ENCODE measurements at regions not wholly inside any gene's neighbourhood (a gene's known extent, or its start where the extent isn't known, plus 50 kb on each side); places are given as distances from the start of the nearest gene placed in this dataset.
A peak's percentile ranks its signal among the peaks of the same experiment; 100 is the strongest.
"Not testable (repeated sequence)": the region's sequence is repeated elsewhere in the genome, so short reads cannot be mapped to it uniquely, and the experiment has no call there.

DNA sequence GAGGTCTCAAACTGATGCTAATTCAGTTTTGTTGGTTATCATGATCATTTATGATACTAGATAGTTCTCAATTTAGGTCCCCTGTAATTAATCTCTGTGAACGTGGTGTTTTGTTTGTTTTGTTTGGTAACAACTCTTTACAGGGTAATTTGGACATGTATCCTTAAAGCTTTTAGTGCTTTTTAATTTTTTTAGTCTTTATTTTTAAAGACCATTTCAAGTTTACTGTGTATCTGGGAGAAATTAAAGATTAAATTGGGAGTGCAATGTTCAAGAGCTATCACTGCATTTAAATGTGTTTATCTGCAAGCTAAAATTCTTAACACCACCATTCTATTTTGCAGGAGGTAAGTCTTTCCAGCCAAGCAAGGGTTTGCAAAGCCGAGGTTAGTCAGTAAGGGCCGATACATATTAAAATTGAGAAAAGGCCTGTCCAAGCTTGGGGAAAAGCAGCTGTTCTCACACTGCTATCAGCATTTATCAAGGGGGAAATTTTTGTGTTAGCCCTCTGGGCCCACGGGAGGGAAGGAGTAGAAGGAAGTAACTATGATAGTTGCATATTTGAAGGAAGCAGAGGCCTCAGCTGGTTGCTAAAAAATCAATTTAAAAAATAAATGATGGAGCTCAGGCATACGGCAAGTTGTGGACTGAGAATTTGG is 59.3 kb upstream of the ZNF217 start:
- no peak overlapping the region for H3K4me3 ChIP-seq
- TF ChIP-seq CTCF (IDR thresholded peaks at IDR 0.05): no peak
- H3K27ac ChIP-seq: peak overlapping the region in 1 of 2 donors; percentile 7
- no peak for DNase-seq (ENCODE audit: low spot score)

DNA sequence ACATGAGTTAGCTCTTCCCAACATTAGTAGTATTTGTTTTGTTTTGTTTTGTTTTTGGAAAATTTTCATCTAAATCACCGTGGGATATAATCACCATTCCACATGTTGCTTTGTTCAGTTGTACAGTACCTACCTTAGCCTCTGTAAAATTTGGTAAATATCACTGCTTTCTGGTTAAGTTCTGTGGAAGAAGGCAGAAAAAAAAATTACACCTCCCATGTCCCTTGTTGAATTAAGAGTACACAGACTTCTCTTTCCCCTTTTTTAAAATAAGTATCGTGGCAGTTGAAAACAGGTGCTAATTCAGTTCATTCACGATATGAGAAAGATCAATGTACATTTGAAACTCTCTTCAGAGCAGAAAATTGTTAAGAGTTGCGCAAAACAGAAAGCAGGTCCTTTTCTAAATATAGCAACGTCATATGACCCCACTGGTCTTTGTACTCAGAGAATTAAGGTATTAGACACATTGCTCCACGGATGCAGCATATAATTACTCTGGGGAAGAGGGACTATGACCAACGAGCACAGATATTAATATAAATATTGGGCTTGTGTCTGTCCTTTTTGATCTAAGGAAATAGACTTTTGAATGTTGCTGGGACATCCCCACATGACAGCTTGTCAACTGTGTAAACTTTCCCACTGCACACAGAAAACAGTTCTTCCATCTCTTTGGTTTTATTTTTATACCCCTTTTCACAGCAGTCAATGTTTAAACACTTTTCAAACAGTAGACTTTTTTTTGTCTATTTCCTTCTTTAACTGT is 58.6 kb upstream of the ZNF217 start:
- Histone ChIP-seq H3K27ac (peak overlapping the region in 1 of 2 donors; percentile 51), H3K4me3 (no peak overlapping the region)
- TF ChIP-seq CTCF (IDR thresholded peaks at IDR 0.05): no peak
- no peak for DNase-seq (ENCODE audit: low spot score)

- not testable (repeated sequence) for H3K4me3 ChIP-seq; DNase-seq (ENCODE audit: low spot score)
Observed at GRCh38 chr20:53649493-53649892, 55.9 kb upstream of the ZNF217 start.

GRCh38 chr20:53647286-53647821 is 53.7 kb upstream of the ZNF217 start:
- no peak for TF ChIP-seq CTCF (IDR thresholded peaks at IDR 0.05)
- no peak for DNase-seq (ENCODE audit: low spot score)
- Histone ChIP-seq H3K27ac (no peak overlapping the region), H3K4me3 (no peak overlapping the region)

More at GRCh38 chr20:53649493-53649892, 55.9 kb upstream of the ZNF217 start:
- not testable (repeated sequence) for H3K27ac ChIP-seq

DNA sequence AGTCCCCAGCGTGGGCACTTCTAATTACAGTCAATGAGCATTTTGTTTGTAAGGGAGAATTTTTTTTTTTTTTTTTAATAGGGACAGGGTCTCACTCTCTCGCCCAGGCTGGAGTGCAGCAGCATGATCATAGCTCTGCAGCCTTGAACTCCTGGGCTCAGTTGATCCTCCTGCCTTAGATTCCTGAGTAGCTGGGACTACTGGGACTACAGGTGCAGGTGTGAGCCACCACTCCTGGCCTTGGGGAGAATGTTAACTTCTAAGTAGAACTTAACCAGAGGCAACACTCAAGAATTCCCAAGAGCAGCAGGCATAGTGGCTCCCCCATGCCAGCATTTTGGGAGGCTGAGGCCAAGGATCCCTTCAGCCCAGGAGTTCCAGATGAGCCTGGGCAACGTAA is 52.9 kb upstream of the ZNF217 start:
- no peak overlapping the region for H3K4me3 ChIP-seq
- no peak for TF ChIP-seq CTCF (IDR thresholded peaks at IDR 0.05)
- no peak overlapping the region for H3K27ac ChIP-seq
- DNase-seq (ENCODE audit: low spot score): no peak

DNA sequence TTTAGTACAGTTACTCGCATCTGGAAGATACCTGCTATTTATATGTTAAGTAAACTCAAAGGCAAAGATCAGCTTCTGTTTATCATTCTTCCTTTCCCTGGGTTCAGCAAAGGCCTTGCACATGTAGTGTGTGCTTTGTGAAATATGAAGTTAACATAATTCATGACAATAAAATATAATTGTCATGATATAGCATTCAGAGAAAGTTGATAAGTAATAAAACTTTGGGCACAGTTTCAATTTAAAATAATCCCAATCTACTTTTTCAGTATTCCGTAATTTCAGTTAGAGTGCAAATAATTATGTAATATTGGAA is 51.9 kb upstream of the ZNF217 start:
- H3K4me3 ChIP-seq: no peak overlapping the region
- no peak for TF ChIP-seq CTCF (IDR thresholded peaks at IDR 0.05)
- H3K27ac ChIP-seq: no peak overlapping the region
- DNase-seq (ENCODE audit: low spot score): no peak

DNA sequence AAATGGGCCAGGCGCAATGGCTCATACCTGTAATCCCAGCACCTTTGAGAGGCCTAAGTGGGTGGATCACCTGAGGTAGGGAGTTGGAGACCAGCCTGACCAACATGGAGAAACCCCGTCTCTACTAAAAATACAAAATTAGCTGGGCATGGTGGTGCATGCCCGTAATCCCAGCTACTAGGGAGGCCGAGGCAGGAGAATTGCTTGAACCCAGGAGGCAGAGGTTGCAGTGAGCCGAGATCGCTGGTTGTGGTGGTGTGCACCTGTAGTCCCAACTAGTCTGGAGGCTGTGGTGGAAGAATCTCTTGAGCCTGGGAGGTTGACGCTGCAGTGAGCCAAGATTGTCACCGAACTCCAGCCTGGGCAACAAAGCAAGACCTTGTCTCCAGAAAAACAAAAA is 50.5 kb upstream of the ZNF217 start:
- not testable (repeated sequence) for DNase-seq (ENCODE audit: low spot score); H3K4me3 ChIP-seq; H3K27ac ChIP-seq

Measured in coronary artery (tissue), 2 donors.